ENCODE measurements at regions not wholly inside any gene's neighbourhood (a gene's known extent, or its start where the extent isn't known, plus 50 kb on each side); places are given as distances from the start of the nearest gene placed in this dataset.

- no peak for TF ChIP-seq EGR1 (IDR thresholded peaks at IDR 0.05)
- no peak for TF ChIP-seq YY1 (IDR thresholded peaks at IDR 0.05; ENCODE audit: low read depth)
- TF ChIP-seq REST (IDR thresholded peaks at IDR 0.05; ENCODE audit: low read depth), result no peak
- TF ChIP-seq TCF12 (IDR thresholded peaks at IDR 0.05; ENCODE audit: low read depth), result no peak
- no peak for TF ChIP-seq TAF1 (IDR thresholded peaks at IDR 0.05; ENCODE audit: low read depth)
- TF ChIP-seq EP300 (IDR thresholded peaks at IDR 0.05; ENCODE audit: borderline replicate concordance), result no peak
- no peak for TF ChIP-seq ZBTB7A (IDR thresholded peaks at IDR 0.05; ENCODE audit: low read depth)
- no peak for TF ChIP-seq CEBPB (IDR thresholded peaks at IDR 0.05)
- TF ChIP-seq USF1 (IDR thresholded peaks at IDR 0.05), result no peak
- no peak for TF ChIP-seq MAX (IDR thresholded peaks at IDR 0.05)
- no peak for TF ChIP-seq FOXM1 (IDR thresholded peaks at IDR 0.05; ENCODE audit: borderline replicate concordance, low read depth)
- no peak for TF ChIP-seq NFIC (IDR thresholded peaks at IDR 0.05)
- no peak for TF ChIP-seq TEAD4 (IDR thresholded peaks at IDR 0.05)
- no peak for TF ChIP-seq CREB1 (IDR thresholded peaks at IDR 0.05; ENCODE audit: low read depth)
- TF ChIP-seq RAD21 (IDR thresholded peaks at IDR 0.05; ENCODE audit: low read depth), result no peak
Measured at GRCh38 chrX:69216911-69217310, 51.7 kb upstream of the PJA1 start.

- no peak for TF ChIP-seq EP300 (IDR thresholded peaks at IDR 0.05; ENCODE audit: borderline replicate concordance)
- no peak for TF ChIP-seq FOXM1 (IDR thresholded peaks at IDR 0.05; ENCODE audit: borderline replicate concordance, low read depth)
- no peak for TF ChIP-seq USF1 (IDR thresholded peaks at IDR 0.05)
- no peak for TF ChIP-seq CREB1 (IDR thresholded peaks at IDR 0.05; ENCODE audit: low read depth)
- no peak for TF ChIP-seq CEBPB (IDR thresholded peaks at IDR 0.05)
- no peak for TF ChIP-seq MAX (IDR thresholded peaks at IDR 0.05)
- TF ChIP-seq YY1 (IDR thresholded peaks at IDR 0.05; ENCODE audit: low read depth), result no peak
- TF ChIP-seq TEAD4 (IDR thresholded peaks at IDR 0.05), result no peak
- no peak for TF ChIP-seq TAF1 (IDR thresholded peaks at IDR 0.05; ENCODE audit: low read depth)
- TF ChIP-seq ZBTB7A (IDR thresholded peaks at IDR 0.05; ENCODE audit: low read depth), result no peak
- no peak for TF ChIP-seq NFIC (IDR thresholded peaks at IDR 0.05)
- no peak for TF ChIP-seq REST (IDR thresholded peaks at IDR 0.05; ENCODE audit: low read depth)
- no peak for TF ChIP-seq EGR1 (IDR thresholded peaks at IDR 0.05)
- TF ChIP-seq TCF12 (IDR thresholded peaks at IDR 0.05; ENCODE audit: low read depth), result no peak
- no peak for TF ChIP-seq RAD21 (IDR thresholded peaks at IDR 0.05; ENCODE audit: low read depth)
Measured at GRCh38 chrX:69216446-69216845, 51.2 kb upstream of the PJA1 start.

- TF ChIP-seq CREB1 (IDR thresholded peaks at IDR 0.05; ENCODE audit: low read depth), result no peak
- no peak for TF ChIP-seq EP300 (IDR thresholded peaks at IDR 0.05; ENCODE audit: borderline replicate concordance)
- no peak for TF ChIP-seq TCF12 (IDR thresholded peaks at IDR 0.05; ENCODE audit: low read depth)
- no peak for TF ChIP-seq REST (IDR thresholded peaks at IDR 0.05; ENCODE audit: low read depth)
- no peak for TF ChIP-seq TEAD4 (IDR thresholded peaks at IDR 0.05)
- no peak for TF ChIP-seq ZBTB7A (IDR thresholded peaks at IDR 0.05; ENCODE audit: low read depth)
- no peak for TF ChIP-seq YY1 (IDR thresholded peaks at IDR 0.05; ENCODE audit: low read depth)
- no peak for TF ChIP-seq CEBPB (IDR thresholded peaks at IDR 0.05)
- no peak for TF ChIP-seq RAD21 (IDR thresholded peaks at IDR 0.05; ENCODE audit: low read depth)
- TF ChIP-seq NFIC (IDR thresholded peaks at IDR 0.05), result no peak
- TF ChIP-seq TAF1 (IDR thresholded peaks at IDR 0.05; ENCODE audit: low read depth), result no peak
- no peak for TF ChIP-seq MAX (IDR thresholded peaks at IDR 0.05)
Measured at GRCh38 chrX:69215161-69215875, 50.1 kb upstream of the PJA1 start.

All from Ishikawa (cell line).